HG02938 (cell line): ENCODE measurements at regions not wholly inside any gene's neighbourhood (a gene's known extent, or its start where the extent isn't known, plus 50 kb on each side); places are given as distances from the start of the nearest gene placed in this dataset.
"Not testable (repeated sequence)": the region's sequence is repeated elsewhere in the genome, so short reads cannot be mapped to it uniquely, and the experiment has no call there.

Experiments used
- ATAC-seq: cut with Tn5 transposase; IDR thresholded peaks from one replicate; pipeline ENCODE4 v1.9.1; 2021; ENCODE audit warnings: mild to moderate bottlenecking, moderate library complexity; ENCODE audit not compliant: unreplicated experiment

GRCh38 chr2:186164325-186164724 lies 321.7 kb upstream of the ZC3H15 start:
- ATAC-seq, result no peak

DNA sequence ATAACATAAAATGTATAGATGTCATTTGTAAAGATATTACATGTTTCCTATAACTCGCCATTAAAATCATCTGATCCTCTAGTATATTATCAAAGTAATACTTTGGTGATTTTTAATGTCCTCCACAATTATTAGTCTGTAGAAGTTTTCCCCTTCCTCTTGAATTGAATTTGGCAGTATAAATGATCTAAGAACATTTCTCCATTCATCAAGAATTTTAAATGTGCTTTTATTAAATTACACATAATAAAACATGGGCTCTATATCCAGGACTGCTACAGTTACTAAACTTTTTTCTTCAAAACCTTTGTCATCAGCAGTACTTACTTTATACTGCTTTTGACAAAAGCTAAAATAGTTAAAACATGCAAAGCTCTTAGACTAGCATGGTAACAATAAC lies 315.4 kb upstream of the ZC3H15 start:
- no peak for ATAC-seq

DNA sequence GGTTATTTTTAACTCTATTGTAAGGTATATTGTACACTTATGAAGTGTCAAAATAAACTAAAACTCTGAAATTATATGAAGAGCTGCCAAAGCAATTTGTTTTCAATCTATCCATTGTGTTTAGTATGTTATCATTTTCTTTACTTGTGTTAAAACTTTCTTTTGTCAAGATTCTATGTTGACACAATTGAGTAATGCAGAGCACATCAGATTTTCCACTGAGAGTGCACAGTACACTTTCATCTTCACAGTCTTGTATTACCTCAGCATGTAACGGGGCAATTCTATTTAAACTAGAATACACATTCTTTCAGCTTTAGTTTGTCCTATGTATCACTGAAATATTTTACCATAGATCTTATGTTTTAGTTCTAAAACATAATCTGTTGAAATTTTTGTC lies 304.4 kb upstream of the ZC3H15 start:
- ATAC-seq, result no peak

DNA sequence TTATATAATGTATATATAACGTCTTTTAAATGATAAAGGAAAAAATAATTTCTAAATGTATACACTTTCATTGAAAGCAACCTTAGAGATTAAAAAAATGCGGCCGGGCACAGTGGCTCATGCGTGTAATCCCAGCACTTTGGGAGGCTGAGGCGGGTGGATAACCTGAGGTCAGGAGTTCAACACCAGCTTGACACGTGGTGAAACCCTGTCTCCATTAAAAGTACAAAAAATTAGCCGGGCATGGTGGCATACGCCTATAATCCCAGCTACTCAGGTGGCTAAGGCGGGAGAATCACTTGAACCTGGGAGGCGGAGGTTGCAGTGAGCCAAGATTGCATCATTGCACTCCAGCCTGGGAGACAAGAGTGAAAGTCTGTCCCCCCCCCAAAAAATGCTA lies 303.7 kb upstream of the ZC3H15 start:
- ATAC-seq, result not testable (repeated sequence)

DNA sequence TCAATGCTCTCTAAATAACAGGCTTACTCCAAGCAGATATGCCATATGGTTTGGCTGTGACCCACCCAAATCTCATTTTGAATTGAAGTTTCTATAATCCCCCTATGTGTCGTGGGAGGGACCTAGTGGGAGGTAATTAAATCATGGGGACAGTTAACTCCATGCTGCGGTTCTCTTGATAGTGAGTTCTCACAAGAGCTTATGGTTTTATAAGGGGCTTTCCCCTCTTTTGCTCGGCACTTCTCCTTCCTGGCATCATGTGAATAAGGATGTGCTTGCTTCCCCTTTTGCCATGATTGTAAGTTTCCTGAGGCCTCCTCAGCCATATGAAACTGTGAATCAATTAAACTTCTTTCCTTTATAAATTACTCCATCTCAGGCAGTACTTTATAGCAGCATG lies 302.7 kb upstream of the ZC3H15 start:
- ATAC-seq, result no peak

DNA sequence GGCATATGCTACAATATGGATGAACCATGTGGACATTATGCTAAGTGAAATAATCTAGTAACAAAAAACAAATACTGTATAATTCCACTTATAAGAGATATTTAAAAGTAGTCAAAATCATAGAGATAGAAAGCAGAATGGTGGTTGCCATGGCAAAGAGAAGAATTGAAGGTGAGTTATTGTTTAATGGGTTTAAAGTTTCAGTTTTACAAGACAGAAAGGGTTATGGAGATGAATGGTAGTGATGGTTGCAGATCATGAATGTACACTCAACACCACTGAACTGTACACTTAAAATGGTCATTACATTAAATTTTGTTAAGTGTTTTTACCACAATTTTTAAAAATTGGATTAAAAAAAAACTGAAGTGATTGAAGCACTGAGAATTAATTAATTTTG lies 298.2 kb upstream of the ZC3H15 start:
- ATAC-seq, result no peak

DNA sequence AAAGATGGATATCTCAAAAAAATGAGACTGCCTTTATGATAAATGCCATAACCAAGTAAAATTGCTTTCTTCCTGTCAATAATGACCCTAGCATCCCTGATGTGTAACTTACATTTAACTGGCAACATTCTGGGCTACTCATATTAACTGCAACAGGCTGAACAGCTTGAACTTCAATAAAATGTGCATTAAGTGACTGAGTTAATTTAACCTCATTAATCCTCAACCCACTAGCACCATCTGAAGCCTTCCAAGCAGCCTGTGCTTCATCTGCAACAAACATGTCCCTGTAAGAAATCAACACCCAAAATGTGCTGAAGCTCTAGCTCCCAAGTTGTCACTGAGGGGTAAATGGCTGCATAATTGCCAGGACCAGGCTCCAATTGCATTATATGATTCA lies 296.2 kb upstream of the ZC3H15 start:
- ATAC-seq, result no peak

DNA sequence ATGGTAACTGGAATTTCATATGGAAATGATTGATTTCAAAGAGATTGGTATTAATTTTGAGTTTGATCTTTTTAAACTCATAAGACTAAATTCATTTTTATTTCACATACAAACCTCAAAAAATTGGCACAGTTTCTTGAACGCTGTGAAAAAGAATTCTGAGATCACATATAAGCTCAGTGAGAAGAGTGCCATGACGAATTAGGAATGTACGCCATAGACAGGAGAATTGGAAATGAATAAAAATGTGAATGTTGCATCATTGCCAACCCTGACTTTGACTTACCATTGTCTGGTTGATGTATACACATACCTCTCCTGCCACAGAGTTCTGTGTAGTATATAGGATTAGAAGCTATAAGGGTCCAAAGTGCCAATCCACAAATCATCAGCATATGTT lies 290.4 kb upstream of the ZC3H15 start:
- no peak for ATAC-seq

DNA sequence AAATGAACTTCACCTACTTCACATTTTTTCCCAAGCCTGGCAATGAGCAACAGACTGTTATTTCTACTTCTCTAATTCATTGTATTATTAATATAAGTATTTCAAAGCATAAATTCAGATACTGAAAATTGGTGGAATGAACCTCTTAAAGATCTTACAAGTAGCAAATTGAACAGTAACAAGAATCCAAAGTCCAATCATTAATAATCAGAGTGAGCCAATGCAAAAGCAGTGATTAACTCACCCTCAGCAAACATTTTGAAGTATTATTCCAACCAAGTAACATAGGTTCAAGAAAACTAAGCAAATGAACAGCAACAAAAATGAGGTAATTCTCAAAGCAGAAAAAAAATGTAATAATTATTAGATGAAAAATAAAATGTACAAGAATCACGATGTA lies 288.1 kb upstream of the ZC3H15 start:
- ATAC-seq, result no peak

DNA sequence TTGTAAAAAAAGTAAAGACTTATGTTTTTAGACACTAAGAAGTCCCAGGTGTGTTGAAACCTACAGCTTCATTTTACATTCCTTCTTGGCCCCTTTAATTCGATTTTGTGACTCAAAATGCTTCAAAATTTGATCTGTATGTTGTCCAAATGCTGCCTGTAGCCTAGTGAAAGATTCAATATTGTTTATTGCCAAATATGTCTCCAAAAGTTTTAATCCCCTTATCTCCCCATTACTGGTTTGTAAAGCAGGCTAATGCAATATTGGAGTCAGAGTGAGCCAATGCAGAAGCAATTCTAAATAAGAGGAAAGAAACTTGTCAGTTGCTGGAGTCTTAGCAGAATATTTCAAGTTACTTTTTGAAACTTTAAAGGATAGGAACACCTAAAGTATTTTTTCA lies 287.0 kb upstream of the ZC3H15 start:
- ATAC-seq, result no peak

DNA sequence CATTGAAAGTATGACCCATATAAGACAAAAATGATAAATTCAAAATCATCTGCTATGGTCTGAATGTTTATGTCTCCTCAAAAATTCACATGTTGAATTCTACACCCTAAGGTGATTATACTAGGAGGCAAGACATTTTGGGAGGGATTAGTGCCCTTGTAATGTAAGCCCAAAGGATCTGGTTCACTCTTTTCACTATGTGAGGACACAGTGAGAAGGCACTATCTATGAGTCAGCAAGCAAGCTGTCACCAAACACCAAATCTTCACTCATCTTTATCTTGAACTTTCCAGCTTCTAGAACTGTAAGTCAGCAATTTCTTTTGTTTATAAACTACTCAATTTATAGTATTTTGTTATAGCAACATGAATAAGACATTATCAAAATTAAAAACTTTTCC lies 284.7 kb upstream of the ZC3H15 start:
- ATAC-seq, result no peak

GRCh38 chr2:186205254-186205911 lies 280.7 kb upstream of the ZC3H15 start:
- no peak for ATAC-seq

DNA sequence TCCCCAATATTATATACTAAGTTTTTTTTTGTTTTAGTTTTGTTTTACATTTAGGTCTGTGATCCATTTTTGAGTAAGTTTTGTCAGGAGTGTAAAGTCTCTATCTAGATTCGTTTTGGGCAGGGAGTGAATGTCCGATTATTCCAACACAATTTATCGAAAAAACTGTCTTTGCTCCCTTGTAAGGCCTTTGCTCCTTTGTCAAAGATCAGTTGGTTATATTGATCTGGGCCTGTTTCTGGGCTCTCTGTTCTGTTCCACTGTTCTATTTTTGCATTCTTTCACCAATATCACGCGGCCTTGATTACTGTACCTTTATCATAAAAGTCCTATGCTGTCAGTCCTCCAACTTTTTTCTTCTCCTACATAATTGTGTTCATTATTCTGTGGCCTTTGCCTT lies 276.5 kb upstream of the ZC3H15 start:
- no peak for ATAC-seq

GRCh38 chr2:186220409-186220808 lies 265.7 kb upstream of the ZC3H15 start:
- no peak for ATAC-seq

DNA sequence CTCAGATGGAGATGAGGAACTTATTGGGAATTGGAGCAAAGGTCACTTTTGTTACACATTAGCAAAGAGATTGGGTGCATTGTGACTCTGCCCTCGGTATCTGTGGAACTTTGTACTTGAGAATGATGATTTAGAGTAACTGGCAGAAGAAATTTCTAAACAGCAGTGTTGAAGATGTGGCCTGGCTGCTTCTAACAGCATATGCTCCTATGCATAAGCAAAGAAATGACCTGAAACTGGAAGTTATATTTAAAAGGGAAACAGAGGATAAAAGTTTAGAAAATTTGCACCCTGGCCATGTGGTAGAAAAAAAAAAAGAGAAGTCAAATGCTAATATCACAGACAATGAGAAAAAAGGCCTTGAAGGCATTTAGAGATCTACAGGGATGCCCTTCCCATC lies 256.8 kb upstream of the ZC3H15 start:
- no peak for ATAC-seq

GRCh38 chr2:186241874-186242273 lies 244.2 kb upstream of the ZC3H15 start:
- ATAC-seq, result no peak

DNA sequence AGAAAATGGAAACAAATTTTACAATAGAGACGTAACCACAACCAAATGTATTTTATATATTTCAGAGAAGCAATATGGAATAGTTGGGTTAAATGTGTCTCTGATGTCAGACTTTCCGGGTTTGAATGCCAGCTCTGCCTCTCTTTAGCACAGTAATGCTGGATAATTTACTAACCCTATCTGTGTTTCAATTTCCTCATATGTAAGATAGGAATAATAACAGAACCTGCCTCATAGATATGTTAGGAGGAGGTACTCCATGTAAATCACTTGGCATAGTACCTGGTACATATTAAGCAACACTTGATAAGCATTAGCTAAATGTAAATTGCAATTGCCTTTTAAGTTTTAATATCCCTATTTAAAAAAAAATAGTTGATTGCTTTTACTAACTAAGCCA lies 231.3 kb upstream of the ZC3H15 start:
- no peak for ATAC-seq

GRCh38 chr2:186255823-186256222 lies 230.2 kb upstream of the ZC3H15 start:
- ATAC-seq, result no peak

DNA sequence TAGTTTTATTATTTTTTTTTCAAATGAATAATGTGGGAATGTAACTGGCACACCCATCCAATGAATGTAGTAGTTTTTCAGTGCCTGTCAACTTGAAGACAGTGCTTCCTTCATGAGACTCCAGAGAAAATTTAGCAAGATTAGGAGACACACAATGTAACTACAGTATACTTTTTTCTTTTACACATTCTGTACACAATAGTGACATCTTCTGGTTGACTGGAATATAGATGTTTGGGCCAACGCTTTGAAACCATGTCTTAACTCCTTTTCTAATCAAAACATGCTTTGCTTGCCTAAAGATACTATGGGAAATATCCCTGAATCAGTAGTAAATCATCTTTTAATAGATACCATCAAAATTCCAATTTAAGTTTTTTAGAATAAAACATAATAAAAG lies 229.5 kb upstream of the ZC3H15 start:
- peak; percentile 85 for ATAC-seq

GRCh38 chr2:186263673-186264250 lies 222.3 kb upstream of the ZC3H15 start:
- no peak for ATAC-seq

DNA sequence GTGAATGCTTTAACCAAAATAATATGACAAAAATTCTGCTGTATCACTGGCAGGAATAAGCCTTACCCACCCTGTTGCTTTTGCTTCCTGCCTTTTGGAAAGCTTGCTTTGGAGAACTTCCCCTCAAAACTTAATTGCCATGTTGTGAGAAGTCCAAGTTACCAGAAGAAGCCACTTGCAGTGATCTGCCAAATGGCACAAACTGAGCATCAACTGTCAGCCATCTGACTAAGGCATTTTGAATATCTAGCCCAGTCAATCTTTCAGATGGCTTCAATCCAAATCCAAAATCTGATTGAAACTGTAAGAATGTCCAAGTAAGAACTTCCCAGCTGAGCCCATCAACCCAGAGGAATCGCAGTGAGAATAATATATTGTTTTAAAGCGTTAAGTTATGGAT lies 216.5 kb upstream of the ZC3H15 start:
- no peak for ATAC-seq

- ATAC-seq, result no peak
Measured at GRCh38 chr2:186273953-186274352, 212.1 kb upstream of the ZC3H15 start.

- no peak for ATAC-seq
Measured at GRCh38 chr2:186274936-186275575, 211.0 kb upstream of the ZC3H15 start.
